NCI-H1436 treated with DMSO at 0.1 percent for 48 hours (cell line): ENCODE measurements at regions not wholly inside any gene's neighbourhood (a gene's known extent, or its start where the extent isn't known, plus 50 kb on each side); places are given as distances from the start of the nearest gene placed in this dataset.
"Not testable (repeated sequence)": the region's sequence is repeated elsewhere in the genome, so short reads cannot be mapped to it uniquely, and the experiment has no call there.

Experiments
- DNase-seq: peaks from one replicate; lab custom pipeline; 2025; lab: John Stamatoyannopoulos, UW

DNA sequence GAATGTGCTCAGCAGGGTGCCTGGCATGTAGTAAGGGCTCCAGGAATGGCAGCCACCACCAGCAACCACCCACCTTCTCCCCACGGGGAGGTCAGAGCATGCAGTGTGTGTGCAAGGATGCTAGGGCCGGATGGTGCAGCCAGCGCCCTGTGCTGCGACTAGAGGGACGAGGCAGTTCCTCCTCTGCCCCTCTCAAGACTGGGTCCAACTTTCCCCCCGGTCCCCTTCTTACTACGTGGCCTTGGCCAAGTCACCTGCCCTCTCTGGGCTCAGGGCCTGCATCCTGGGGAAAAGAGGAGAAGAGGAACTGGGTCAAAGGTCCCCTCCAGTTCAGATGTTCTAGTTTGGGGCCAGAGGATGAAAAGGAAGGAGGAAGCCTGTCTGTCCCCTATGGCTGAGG lies 71.6 kb upstream of the TARDBP start:
- DNase-seq = no peak

DNA sequence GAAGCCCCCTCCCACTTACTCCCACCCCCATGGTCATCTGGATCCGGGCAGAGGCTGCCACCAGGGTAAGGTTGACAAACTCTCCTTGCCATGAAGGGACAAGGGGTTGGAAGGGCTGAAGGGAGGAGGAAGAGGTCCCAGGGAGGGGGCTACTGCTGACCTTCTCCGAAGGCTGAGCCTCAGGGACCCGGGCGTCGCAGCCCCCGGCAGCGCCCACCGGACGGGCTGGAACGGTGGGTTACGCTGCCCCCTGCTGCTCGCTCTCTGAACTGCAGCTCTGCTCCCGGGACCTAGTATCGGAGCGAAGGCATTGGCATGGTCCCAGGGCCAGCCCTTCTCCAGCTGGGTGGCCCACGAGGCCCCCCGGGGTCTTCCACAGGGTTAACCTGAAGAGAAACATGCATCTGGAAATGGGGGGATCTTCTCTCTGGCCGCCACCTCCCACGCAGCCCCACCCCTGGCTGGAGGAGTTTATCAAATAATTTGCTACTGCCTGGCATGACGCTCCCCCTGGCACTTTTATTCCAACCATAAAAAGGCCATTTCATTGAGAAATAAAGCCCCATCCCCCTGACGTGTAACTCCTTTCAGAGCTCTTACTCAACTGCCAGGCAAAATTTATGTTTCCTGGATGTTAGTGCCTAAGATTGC lies 70.4 kb upstream of the TARDBP start:
- no peak for DNase-seq

GRCh38 chr1:10942542-10942912 lies 69.9 kb upstream of the TARDBP start:
- no peak for DNase-seq

DNA sequence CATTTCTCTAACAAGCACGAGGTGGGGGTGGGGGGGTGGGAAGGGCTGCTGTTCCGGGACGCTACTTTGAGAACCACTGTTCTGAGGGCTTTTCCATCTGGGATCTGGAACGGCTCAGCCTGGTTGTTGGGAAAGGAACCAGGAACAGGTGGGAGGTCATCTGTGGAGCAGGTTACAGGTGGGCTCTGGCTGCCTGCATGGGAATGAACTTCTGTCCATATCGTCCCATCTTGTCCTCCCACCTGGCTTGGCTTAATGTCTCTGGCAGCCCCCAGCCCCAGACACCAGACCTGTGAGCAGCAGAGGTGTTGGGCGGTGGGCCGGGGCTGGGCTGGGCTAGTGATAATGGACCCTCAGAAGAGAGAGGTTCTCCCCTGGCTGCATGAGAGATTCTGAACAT lies 69.4 kb upstream of the TARDBP start:
- DNase-seq = no peak

DNA sequence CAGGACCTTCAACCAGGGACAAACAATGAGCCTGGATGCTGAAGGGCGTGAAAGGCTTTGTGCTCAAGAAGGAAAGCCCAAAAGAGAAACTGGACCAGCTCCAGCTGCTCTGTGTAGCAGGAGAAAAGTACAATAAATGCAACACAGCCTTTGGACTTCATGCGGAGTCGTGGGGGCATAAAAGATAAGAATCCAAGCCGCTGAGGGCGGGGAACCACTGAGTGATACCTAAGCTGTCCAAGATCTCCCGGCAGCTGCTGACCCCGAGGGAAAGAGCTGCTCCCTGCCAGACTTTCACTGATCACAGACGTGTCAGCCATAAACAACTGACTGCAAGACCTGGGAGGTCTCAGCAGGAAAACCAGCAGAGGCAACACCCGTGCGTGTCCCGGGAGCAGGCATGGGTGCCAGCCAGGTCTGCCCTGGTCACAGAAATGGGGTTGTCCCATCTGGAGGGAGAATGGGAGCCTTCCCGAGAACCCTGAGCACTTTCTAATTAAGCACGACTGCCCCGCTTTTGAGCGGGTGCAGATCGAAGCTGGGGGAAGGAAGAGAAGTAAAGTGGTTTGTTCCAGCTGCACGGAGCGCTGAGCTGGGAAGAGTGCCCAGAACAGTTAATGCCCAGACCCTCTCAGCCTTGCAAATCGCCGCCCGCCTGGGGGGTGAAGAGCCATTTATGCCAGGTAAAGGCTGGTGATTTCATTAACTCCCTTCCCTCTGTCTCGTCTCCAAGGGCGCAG lies 68.3 kb upstream of the TARDBP start:
- DNase-seq = no peak

- DNase-seq = no peak
Measured at GRCh38 chr1:10945991-10946509, 66.4 kb upstream of the TARDBP start.

DNA sequence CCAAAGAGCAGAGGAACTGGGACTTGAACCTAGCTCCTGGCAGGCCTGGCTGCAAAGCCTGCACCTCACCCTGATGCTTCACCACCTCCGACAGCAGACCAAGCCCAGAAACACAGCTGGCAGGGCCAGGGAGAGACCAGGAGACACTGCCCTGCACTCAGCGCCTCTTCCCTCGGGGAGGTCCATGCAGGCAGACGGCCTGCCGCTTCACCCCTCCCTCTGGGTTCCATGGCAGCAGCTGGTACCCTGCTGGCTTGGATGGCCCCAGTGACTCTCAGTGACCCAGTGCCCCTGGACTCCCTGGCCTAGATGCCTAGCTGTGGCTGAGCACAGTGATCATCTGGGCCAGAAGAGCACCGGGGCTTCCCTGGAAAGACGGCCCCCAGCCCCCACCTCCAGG lies 65.3 kb upstream of the TARDBP start:
- DNase-seq = no peak

- DNase-seq = no peak
Measured at GRCh38 chr1:10947691-10948462, 64.6 kb upstream of the TARDBP start.

GRCh38 chr1:10948463-10948775 lies 64.0 kb upstream of the TARDBP start:
- DNase-seq = no peak

- DNase-seq = no peak
Measured at GRCh38 chr1:10950316-10951172, 61.9 kb upstream of the TARDBP start.

GRCh38 chr1:10951298-10951697 lies 61.2 kb upstream of the TARDBP start:
- DNase-seq = not testable (repeated sequence)

DNA sequence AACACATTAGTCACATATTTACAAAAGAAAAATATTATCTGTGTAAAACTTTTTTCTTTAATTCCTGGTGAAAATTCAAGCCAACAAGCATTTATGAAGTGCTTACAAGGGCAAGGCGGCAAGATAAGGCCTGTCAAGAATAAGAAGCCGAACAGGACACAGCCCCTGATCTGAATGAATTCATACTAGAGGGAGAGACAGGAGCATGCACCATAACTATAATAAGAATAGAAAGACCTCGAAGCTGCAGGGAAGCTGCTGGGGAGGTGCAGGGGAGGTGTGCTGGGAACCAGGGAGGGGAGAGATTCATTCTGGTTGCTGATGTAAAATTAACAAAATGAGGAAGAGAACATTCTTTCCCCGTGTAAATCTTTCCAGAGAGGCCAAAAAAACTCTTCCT lies 60.5 kb upstream of the TARDBP start:
- DNase-seq = no peak

- DNase-seq = no peak
Measured at GRCh38 chr1:10953505-10954193, 58.8 kb upstream of the TARDBP start.

DNA sequence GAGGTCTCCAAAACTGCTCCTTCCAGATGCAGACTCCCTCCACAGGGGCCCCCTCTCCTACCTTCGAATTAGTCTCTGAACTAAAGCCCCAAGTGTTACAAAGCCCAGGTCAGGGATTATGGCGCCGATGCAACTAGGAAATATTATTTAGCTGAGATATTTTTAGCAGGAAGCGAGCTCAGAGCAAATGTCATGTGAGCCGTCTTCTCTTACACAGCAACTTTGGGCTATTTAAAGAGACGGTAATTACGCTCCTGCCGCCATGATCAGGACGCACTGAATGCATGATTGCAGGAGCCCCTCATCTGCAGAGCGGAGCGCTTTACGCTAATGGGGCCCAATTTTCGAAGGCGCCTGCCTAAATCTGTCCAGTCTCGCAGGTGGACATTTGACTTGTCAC lies 55.3 kb upstream of the TARDBP start:
- DNase-seq = no peak

DNA sequence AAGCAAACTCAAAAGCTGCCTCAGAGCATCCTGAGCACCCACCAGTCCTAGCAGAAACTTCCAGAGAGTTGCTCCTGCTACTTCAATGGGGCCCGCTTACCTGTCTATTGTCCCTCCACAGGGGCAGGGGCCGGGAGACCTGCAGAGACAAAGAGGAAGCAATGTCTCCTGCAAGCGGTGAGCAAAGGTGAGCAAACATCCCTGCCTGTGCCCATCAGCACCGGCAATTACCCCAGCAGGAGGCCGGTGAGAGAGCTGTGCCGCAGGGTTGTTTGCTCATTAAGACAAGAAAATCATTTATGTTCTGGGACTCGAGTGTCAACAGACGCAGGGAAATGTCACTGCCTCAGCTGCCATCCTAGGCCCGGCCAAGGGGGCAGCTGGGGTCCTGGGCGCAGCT lies 53.8 kb upstream of the TARDBP start:
- no peak for DNase-seq

GRCh38 chr1:10960411-10961299 lies 51.8 kb upstream of the TARDBP start:
- no peak for DNase-seq

GRCh38 chr1:10961300-10961833 lies 51.1 kb upstream of the TARDBP start:
- no peak for DNase-seq

DNA sequence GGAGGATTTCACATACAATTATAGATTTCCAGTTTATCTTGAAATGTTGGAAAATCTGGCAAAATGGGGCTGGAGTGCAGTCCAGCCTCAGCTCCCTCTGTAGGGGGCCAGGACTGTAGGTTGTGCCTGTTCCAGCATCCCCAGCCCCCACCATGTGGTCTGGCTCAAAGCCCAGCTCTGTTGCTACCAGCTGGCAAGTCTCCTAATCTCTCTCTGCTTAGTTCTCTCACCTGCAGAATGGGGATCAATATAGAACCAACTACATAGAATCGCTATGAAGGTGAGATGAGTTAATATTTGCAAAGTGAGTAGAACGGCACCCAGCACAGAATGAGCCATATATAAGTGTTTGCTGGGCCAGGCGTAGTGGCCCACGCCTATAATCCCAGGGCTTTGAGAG lies 50.0 kb upstream of the TARDBP start:
- no peak for DNase-seq
